HEK293 (cell line): ENCODE measurements at regions not wholly inside any gene's neighbourhood (a gene's known extent, or its start where the extent isn't known, plus 50 kb on each side); places are given as distances from the start of the nearest gene placed in this dataset.

Experiments
- CTCF ChIA-PET: fragments of 350-600 bp; formaldehyde crosslinking; extraction: SDS; loops from one replicate; lab custom pipeline; 2021; ENCODE audit warnings: antibody characterized with exemption; lab: Yijun Ruan, JAX
- POLR2A ChIA-PET: fragments of 300-600 bp; formaldehyde crosslinking; extraction: SDS; loops from one replicate; lab custom pipeline; 2020; ENCODE audit warnings: antibody characterized with exemption, inconsistent platforms; lab: Yijun Ruan, JAX
- H3K27ac ChIP-seq: fragments of 200-500 bp; sonication (Bioruptor generic); 2 replicates; pipeline ENCODE4 v1.5.1; 2014; ENCODE audit warnings: low read depth, low read length, control low read depth, inconsistent platforms; ENCODE audit errors: extremely low read depth
- H3K36me3 ChIP-seq, 2 experiments: fragments of 200-500 bp in 1 of 2; sonication (Bioruptor generic) in 1 of 2; 1 replicate in 1 of 2; 2 replicates in 1 of 2; pipeline ENCODE4 v1.5.1; 2014 to 2017; ENCODE audit warnings: inconsistent platforms in 2 of 2, low read length in 2 of 2; ENCODE audit not compliant: control insufficient read depth in 2 of 2, insufficient read depth in 1 of 2
- H3K4me1 ChIP-seq: fragments of 200-500 bp; sonication (Bioruptor generic); 2 replicates; pipeline ENCODE4 v1.5.1; 2014; ENCODE audit warnings: mild to moderate bottlenecking, low read length, inconsistent platforms; ENCODE audit not compliant: control insufficient read depth, insufficient read depth
- H3K4me3 ChIP-seq: 2 replicates; pipeline ENCODE4 v1.5.1; 2011; ENCODE audit warnings: low read depth, mild to moderate bottlenecking, control low read depth, low read length, moderate library complexity
- H3K9me3 ChIP-seq: fragments of 200-500 bp; sonication (Bioruptor generic); 2 replicates; pipeline ENCODE4 v1.5.1; 2014; ENCODE audit warnings: low read depth, low read length, inconsistent platforms; ENCODE audit not compliant: control insufficient read depth, insufficient read depth
- BCL11B ChIP-seq: fragments of 450-650 bp; formaldehyde crosslinking; IDR thresholded peaks from 2 replicates; pipeline ENCODE4 v1.5.1; 2016; ENCODE audit warnings: low read depth, missing biosample characterization, missing genetic modification characterization
- ELK4 ChIP-seq: IDR thresholded peaks from 2 replicates; pipeline ENCODE4 v1.6.1; 2011; ENCODE audit warnings: mild to moderate bottlenecking, low read depth, low read length, borderline replicate concordance
- GLI4 ChIP-seq: fragments of 450-650 bp; formaldehyde crosslinking; IDR thresholded peaks from 2 replicates; pipeline ENCODE4 v1.5.1; 2016; ENCODE audit warnings: missing biosample characterization, missing genetic modification characterization
- GLIS2 ChIP-seq: fragments of 450-650 bp; formaldehyde crosslinking; IDR thresholded peaks from 2 replicates; pipeline ENCODE4 v1.5.1; 2016; ENCODE audit warnings: missing biosample characterization, missing genetic modification characterization
- PBX3 ChIP-seq: sonication (generic); formaldehyde crosslinking; IDR thresholded peaks from 2 replicates; pipeline ENCODE4 v1.8.1; 2022; ENCODE audit warnings: mild to moderate bottlenecking, moderate library complexity, missing genetic modification reagents
- TRIM28 ChIP-seq: IDR thresholded peaks from 2 replicates; pipeline ENCODE4 v1.6.1; 2011; ENCODE audit warnings: low read length, control low read depth, borderline replicate concordance
- ZBTB11 ChIP-seq: fragments of 450-650 bp; formaldehyde crosslinking; conservative IDR thresholded peaks from 2 replicates; pipeline ENCODE4 v1.5.1; 2016; ENCODE audit warnings: low read depth, missing biosample characterization, missing genetic modification characterization
- ZBTB7A ChIP-seq: fragments of 450-650 bp; formaldehyde crosslinking; IDR thresholded peaks from 2 replicates; pipeline ENCODE4 v1.5.1; 2016; ENCODE audit warnings: low read depth, missing biosample characterization, missing genetic modification characterization
- ZFP37 ChIP-seq: fragments of 450-650 bp; formaldehyde crosslinking; IDR thresholded peaks from 2 replicates; pipeline ENCODE4 v1.5.1; 2016; ENCODE audit warnings: missing biosample characterization, missing genetic modification characterization
- ZFP41 ChIP-seq: fragments of 450-650 bp; formaldehyde crosslinking; IDR thresholded peaks from 2 replicates; pipeline ENCODE4 v1.5.1; 2016; ENCODE audit warnings: missing biosample characterization, missing genetic modification characterization, borderline replicate concordance
- ZNF112 ChIP-seq: fragments of 450-650 bp; formaldehyde crosslinking; IDR thresholded peaks from 2 replicates; pipeline ENCODE4 v1.5.0; 2017; ENCODE audit warnings: missing biosample characterization, missing genetic modification characterization
- ZNF2 ChIP-seq: fragments of 450-650 bp; formaldehyde crosslinking; IDR thresholded peaks from 2 replicates; pipeline ENCODE4 v1.5.1; 2016; ENCODE audit warnings: missing biosample characterization, missing genetic modification characterization
- ZNF202 ChIP-seq: fragments of 450-650 bp; formaldehyde crosslinking; IDR thresholded peaks from 2 replicates; pipeline ENCODE4 v1.5.1; 2016; ENCODE audit warnings: missing biosample characterization, missing genetic modification characterization, borderline replicate concordance
- ZNF24 ChIP-seq: fragments of 450-650 bp; formaldehyde crosslinking; IDR thresholded peaks from 2 replicates; pipeline ENCODE4 v1.5.1; 2016; ENCODE audit warnings: missing biosample characterization, missing genetic modification characterization
- ZNF26 ChIP-seq: fragments of 450-650 bp; formaldehyde crosslinking; IDR thresholded peaks from 2 replicates; pipeline ENCODE4 v1.5.1; 2016; ENCODE audit warnings: missing biosample characterization, missing genetic modification characterization
- ZNF350 ChIP-seq: fragments of 450-650 bp; formaldehyde crosslinking; IDR thresholded peaks from 2 replicates; pipeline ENCODE4 v1.5.0; 2017; ENCODE audit warnings: missing biosample characterization, mild to moderate bottlenecking, missing genetic modification characterization
- ZNF416 ChIP-seq: fragments of 450-650 bp; formaldehyde crosslinking; IDR thresholded peaks from 2 replicates; pipeline ENCODE4 v1.5.1; 2016; ENCODE audit warnings: missing biosample characterization, missing genetic modification characterization
- ZNF48 ChIP-seq: fragments of 450-650 bp; formaldehyde crosslinking; IDR thresholded peaks from 2 replicates; pipeline ENCODE4 v1.5.1; 2016; ENCODE audit warnings: missing biosample characterization, missing genetic modification characterization
- ZNF501 ChIP-seq: fragments of 450-650 bp; formaldehyde crosslinking; IDR thresholded peaks from 2 replicates; pipeline ENCODE4 v1.5.1; 2016; ENCODE audit warnings: missing biosample characterization, missing genetic modification characterization
- ZNF555 ChIP-seq: fragments of 450-650 bp; formaldehyde crosslinking; conservative IDR thresholded peaks from 2 replicates; pipeline ENCODE4 v1.5.1; 2017; ENCODE audit warnings: missing biosample characterization, mild to moderate bottlenecking, missing genetic modification characterization, inconsistent platforms
- ZNF624 ChIP-seq: fragments of 450-650 bp; formaldehyde crosslinking; IDR thresholded peaks from 2 replicates; pipeline ENCODE4 v1.5.1; 2017; ENCODE audit warnings: missing biosample characterization, missing genetic modification characterization
- ZNF785 ChIP-seq: fragments of 450-650 bp; formaldehyde crosslinking; IDR thresholded peaks from 2 replicates; pipeline ENCODE4 v1.5.1; 2016; ENCODE audit warnings: missing biosample characterization, missing genetic modification characterization
- ZSCAN16 ChIP-seq: fragments of 450-650 bp; formaldehyde crosslinking; IDR thresholded peaks from 2 replicates; pipeline ENCODE4 v1.5.1; 2016; ENCODE audit warnings: missing biosample characterization, missing genetic modification characterization
- ZSCAN5A ChIP-seq: fragments of 450-650 bp; formaldehyde crosslinking; IDR thresholded peaks from 2 replicates; pipeline ENCODE4 v1.5.1; 2016; ENCODE audit warnings: missing biosample characterization, missing genetic modification characterization

GRCh38 chr16:22754577-22754976, 59.4 kb upstream of the HS3ST2 start (continued):
- no peak for TF ChIP-seq ELK4
- no peak for TF ChIP-seq ZSCAN16 (tag by site-specific recombination)
- TF ChIP-seq ZNF202 (tag by site-specific recombination): no peak
- TF ChIP-seq ZNF26 (tag by site-specific recombination): no peak
- no peak for TF ChIP-seq ZNF555 (tag by site-specific recombination)
- no peak for TF ChIP-seq TRIM28
- TF ChIP-seq ZFP41 (tag by site-specific recombination): no peak

GRCh38 chr16:22757202-22757601, 56.8 kb upstream of the HS3ST2 start:
- Histone ChIP-seq H3K36me3 (no peaks in the 10 kb centered on the region), H3K27ac (no peak overlapping the region), H3K4me3 (no peak overlapping the region), H3K9me3 (no peaks in the 10 kb centered on the region), H3K4me1 (no peaks in the 10 kb centered on the region)
- TF ChIP-seq ZBTB11 (tag by site-specific recombination): no peak
- TF ChIP-seq ZNF350: no peak
- no peak for TF ChIP-seq ZNF624 (tag by site-specific recombination)
- no peak for TF ChIP-seq GLI4 (tag by site-specific recombination)
- TF ChIP-seq GLIS2 (tag by site-specific recombination): no peak
- TF ChIP-seq ZNF785 (tag by site-specific recombination): no peak
- TF ChIP-seq ZSCAN5A (tag by site-specific recombination): no peak
- no peak for TF ChIP-seq PBX3 (CRISPR knock-in tag)
- no peak for TF ChIP-seq ZNF112 (tag by site-specific recombination)
- TF ChIP-seq ZNF2 (tag by site-specific recombination): no peak
- TF ChIP-seq ZNF416 (tag by site-specific recombination): no peak
- TF ChIP-seq ZFP37 (tag by site-specific recombination): no peak
- no peak for TF ChIP-seq ZNF24
- no peak for TF ChIP-seq ZNF501 (tag by site-specific recombination)
- TF ChIP-seq BCL11B (tag by site-specific recombination): no peak
- TF ChIP-seq ZNF48: no peak
- no peak for TF ChIP-seq ZBTB7A (tag by site-specific recombination)
- CTCF ChIA-PET: interaction anchor here (1.2 kb wide), 1 partner anchor 84 kb away, joined by 3 read pairs; no protein-coding TSS in a partner anchor
- POLR2A ChIA-PET: no interaction called here
